ENCODE measurements at regions not wholly inside any gene's neighbourhood (a gene's known extent, or its start where the extent isn't known, plus 50 kb on each side); places are given as distances from the start of the nearest gene placed in this dataset.

DNA sequence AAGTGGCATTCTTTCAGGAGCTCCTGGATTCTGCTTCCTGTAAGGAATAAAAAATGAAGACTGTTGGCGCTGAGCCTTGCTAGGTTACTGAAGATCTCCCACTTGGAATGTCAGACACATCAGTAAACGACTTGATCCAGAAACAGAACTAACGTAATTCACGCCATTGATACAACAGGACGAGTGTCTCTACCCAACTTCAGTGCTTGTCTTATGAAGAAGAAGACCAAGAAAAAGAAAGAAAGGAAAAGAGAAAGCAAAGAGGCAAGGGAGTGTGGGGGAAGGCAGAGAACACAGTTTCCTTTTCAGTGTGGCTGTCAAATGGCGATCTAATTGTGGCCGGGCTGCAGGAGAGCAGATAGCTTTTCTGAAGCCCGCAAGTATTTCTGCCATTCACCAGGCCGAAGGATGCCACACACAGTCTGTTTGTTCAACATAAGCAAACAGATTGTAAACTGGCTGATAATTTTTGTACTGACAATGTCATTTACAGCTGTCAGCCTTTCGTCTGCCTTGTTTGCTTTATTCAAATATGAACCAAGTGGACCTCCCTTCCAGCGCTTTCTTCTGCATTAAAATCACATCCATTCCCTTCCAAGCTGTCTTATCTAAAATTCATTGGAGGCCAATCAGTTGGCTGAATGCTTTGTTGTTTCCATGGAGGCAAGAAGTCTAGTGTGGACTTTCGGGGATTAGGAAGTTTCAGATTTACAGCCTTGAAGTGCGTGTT lies 180.6 kb downstream of the FOXA2 start:
- no peak for TF ChIP-seq POLR2A (IDR thresholded peaks at IDR 0.05)
- TF ChIP-seq, protein P1, sequence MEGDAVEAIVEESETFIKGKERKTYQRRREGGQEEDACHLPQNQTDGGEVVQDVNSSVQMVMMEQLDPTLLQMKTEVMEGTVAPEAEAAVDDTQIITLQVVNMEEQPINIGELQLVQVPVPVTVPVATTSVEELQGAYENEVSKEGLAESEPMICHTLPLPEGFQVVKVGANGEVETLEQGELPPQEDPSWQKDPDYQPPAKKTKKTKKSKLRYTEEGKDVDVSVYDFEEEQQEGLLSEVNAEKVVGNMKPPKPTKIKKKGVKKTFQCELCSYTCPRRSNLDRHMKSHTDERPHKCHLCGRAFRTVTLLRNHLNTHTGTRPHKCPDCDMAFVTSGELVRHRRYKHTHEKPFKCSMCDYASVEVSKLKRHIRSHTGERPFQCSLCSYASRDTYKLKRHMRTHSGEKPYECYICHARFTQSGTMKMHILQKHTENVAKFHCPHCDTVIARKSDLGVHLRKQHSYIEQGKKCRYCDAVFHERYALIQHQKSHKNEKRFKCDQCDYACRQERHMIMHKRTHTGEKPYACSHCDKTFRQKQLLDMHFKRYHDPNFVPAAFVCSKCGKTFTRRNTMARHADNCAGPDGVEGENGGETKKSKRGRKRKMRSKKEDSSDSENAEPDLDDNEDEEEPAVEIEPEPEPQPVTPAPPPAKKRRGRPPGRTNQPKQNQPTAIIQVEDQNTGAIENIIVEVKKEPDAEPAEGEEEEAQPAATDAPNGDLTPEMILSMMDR (IDR thresholded peaks at IDR 0.05): no peak

All from body of pancreas (tissue), 4 donors.